NCI-H1105 (cell line): ENCODE measurements at regions not wholly inside any gene's neighbourhood (a gene's known extent, or its start where the extent isn't known, plus 50 kb on each side); places are given as distances from the start of the nearest gene placed in this dataset.
"Not testable (repeated sequence)": the region's sequence is repeated elsewhere in the genome, so short reads cannot be mapped to it uniquely, and the experiment has no call there.

Experiments
- DNase-seq: peaks from one replicate; lab custom pipeline; 2025; lab: John Stamatoyannopoulos, UW

DNA sequence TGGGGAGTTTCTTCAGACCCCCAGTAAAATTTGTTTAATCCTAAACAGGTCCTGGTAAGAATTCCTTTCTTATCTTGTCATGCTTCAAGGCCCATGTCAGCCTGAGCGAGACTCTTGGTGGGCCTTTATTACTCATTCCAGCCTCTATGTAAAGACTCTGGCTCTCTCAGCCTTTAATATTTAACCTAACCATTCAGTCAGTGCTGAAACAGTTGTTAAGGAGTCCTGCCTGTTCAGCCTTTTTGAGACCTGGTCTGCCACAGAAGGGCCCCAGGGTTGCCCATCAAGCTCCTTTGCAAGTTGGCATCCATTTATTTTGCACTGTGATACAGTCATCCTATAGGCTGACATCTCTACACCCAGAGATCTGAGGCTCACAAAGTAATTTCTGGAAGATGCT is 107.7 kb upstream of the VANGL1 start:
- DNase-seq: no peak

DNA sequence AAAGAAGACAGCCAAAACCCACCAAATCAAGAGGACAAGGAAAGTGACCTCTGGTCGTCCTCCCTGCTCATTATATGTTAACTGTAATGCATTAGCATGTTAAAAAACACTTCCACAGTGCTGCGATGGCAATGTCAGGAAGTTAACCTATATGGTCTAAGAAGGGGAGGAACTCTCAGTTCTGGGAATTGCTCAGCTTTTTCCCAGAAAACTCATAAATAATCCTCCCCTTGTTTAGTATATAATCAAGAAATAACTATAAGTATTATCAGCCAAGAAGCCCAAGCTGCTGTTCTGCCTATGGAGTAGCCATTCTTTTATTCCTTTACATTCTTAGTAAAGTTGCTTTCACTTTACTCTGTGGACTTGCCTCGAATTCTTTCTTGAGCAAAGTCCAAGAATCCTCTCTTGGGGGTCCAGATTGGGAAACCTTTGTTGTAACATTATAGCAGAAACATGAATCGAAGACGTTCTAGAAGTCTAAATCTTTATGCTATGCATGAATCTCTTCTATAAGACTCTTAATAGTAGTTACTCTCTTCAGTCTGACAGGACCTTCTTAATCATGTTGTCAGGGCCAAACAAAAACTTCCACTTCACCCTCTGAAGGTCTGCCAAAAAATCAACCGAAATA is 110.0 kb upstream of the VANGL1 start:
- DNase-seq: no peak

DNA sequence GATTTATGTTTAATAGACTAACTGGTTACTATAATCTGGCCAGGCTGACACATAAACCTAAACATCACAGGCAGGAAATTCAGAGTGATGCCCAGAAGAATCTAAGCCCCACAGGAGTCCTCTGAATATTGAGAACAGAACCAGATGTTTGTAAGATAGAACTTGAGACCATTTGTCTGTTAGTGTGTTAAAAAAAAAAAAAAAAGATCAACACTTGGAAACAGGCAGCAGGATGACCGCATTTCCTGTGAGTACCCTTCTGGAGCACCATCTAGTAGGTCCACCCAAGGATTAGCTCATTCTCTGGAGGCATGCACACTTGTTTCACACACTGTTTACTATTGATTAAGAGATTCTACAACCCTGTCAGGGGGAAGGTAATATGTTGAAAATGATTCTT is 111.4 kb upstream of the VANGL1 start:
- no peak for DNase-seq

DNA sequence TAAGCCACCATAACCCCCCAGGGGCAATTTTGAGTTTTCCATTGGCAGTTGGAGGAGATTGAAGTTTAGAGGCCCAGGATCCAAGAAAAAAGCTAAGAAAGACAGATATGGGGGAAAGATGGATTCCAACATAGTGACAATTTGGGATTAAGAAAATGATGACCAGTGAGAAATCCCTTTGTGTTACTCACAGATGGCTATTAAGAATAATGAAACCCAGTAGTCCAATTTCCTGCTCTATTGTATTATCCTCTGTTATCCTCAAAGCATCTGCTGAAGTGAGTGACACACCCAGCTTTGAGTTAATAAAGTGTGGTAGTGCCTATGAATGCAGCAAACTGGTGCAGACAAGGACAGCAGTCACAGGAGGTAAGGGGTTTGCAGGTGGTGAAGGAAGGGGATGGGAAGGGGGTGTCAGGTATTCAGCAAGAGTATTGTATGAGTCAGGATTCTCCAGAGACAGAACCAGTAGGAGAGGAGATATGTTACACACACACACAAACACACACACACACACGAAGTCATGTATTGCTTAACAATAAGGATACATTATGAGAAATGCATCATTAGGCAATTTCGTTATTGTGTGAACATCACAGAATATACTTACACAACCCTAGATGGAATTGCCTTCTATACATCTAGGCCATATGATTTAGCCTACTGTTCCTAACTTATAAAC is 112.4 kb upstream of the VANGL1 start:
- DNase-seq: no peak

DNA sequence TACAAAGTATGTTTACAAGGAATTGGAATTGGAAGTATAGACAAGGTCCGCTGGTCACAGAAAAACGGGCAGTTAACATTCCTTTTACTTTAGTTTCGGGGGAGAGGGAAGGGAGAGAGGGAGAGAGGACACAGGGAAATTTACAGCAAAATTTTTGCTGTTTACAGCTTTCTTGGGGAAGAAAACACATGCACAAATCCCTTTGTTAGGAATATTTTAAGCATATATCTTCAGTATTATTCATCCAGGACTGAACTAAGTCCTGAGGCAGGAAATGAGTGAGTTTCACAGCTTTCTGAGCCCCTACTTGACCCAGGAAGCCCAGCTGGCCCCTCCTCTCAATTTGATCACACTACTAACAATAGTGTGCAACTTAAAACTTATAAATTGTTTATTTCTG is 113.4 kb upstream of the VANGL1 start:
- DNase-seq: not testable (repeated sequence)

DNA sequence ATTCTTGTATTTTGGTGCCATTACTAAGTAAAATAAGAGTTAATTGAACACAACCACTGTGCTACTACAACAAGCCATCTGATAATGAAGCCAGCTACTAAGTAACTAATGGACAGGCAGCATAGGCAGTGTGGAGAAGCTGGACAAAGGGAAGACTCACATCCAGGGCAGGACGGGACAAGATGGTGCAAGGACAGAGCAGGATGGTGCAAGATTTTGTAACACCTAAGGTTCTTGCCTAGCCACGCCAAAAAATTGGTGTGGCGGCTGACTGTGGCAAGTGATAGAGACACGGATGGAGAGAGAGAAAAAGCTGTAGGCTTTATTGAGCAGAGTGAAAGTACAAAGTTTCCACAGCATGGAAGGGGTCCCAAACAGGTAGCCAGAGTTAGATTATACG is 114.0 kb upstream of the VANGL1 start:
- DNase-seq: no peak

DNA sequence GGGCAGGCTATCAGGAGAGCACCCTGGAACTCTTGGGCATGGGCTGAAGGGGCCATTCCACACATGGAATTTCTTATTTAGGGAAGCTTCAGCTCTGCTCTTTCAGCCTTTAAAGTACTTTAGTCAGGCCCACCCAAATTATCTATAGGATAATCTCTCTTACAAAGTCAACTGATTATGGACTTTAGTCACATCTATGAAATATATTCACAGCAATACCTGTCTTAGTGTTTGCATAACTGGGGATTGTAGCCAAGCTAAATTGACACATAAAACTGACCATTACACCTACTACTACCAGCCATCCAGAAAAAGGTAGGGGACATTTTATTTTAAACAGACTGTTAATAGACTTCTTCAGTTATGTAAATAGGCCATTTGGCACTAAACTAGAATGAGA is 114.9 kb upstream of the VANGL1 start:
- DNase-seq: no peak

DNA sequence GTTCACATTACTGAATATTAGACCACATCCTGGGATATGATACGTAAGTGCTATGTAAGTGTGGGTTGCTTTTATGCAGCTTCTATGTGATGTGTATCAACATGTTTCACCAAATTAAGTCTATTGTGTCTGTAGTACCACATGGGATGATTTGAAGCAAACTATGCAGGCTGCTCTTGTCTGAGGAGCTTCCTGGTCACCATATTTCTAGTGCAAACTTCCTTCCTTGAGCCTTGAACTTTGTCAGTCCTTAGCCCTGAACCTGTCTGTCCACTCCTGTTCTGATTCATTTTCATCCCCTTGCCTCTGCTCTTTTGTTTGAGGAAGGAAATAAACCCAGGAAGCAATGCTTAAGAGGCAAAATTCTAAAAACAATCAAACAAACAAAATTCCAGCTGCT is 117.5 kb upstream of the VANGL1 start:
- DNase-seq: no peak

DNA sequence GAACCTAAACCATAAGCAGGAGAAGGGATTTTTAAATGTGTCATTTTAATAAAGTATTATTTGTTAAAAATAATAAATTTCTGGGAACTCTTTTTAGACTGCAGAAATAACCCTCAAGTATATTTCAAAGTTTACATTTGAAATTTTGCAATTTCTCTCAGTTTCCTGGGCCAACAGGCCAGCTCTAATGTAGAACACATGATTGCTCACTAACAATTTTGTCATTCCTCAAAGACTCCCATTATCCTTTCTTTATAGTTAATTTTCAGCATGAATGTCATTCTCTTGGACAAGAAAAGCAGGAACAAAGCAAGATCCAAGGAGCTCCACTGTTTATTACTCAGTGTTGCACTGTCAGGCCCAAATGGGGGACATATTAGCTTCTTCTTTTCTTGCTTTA is 119.4 kb upstream of the VANGL1 start:
- DNase-seq: no peak

DNA sequence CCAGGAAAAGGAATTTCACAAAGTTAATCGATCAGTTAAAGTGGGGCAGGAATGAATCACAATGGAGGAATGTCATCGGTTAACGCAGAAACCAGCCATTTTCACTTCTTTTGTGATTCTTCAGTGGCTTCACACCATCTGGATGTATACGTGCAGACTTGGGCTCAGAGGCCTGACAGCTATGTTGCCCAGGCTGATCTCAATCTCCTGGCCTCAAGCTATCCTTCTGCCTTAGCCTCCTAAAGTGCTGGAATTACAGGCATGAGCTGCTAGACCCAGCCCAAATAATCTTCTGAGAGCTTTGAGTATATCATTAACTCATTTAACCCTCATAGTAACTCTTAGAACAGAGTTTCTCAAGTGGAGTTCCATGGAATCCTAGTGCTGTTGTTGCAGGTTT is 126.5 kb upstream of the VANGL1 start:
- no peak for DNase-seq

DNA sequence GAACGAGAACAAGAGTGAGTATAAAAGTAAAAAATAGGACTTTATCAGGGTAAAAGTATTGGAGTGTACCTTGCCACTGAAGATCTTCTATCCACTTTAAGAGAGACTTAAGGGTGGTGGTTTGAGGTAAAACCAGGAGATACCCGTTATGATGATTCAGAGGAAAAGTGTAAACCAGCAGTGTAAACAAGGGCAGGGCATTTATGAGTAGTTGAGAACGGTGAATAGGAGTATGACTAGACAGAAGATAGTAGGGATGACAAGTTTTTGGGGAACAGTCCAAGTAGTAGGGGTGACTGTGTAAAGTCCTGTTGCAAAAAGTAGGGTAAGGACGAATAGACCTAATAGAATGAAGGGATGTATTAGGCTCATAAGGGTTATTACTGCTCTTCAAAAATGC is 131.5 kb upstream of the VANGL1 start:
- not testable (repeated sequence) for DNase-seq

DNA sequence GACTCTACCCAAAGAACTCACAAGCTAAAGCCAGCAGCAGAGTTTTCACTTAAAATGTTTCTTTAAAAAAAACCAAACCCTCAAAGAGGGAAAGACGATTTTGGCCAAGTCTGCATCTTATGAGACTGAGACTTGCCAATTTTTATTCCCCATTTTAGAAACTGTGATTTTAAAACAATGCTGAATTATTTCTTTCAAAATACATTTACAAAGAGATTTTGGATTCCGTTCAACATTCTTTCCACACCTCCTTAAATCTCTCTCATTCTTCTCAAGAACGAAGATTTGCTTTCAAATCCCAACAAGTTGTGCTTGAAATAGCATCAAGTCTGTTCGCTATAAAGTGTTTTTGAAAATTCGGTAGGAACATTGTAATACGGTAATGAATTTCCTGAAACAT is 133.9 kb upstream of the VANGL1 start:
- no peak for DNase-seq

DNA sequence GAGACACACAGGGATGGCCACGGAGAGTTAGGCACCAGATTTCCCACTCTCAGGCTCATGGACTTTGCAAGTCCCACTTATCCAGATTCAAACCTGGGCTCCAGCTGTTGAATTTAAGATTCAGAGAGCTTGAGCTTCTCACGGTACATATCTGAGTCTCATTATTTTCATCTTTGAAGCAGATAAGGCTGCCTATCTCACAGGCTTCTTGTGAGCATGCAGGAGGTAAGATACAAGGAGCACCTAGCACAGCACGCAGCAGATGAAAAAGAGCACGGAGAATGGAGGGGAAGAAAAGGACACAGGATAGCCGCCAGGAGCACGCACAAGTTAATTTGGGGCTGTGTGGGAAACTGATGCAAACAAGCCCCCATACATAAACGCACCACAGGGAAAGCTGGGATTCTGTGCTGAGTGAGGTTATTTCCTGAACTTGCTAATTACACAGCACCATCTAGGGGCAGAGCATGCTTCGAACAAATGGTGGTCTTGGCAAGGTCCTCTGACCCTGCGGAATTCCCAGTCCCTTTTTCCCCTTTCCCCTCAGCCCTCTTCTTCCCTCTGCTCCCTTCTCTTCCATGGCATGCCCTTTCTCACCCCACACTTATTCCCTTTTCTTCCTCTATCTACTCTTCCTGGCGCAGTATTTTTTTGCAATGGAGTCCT is 134.7 kb upstream of the VANGL1 start:
- no peak for DNase-seq

DNA sequence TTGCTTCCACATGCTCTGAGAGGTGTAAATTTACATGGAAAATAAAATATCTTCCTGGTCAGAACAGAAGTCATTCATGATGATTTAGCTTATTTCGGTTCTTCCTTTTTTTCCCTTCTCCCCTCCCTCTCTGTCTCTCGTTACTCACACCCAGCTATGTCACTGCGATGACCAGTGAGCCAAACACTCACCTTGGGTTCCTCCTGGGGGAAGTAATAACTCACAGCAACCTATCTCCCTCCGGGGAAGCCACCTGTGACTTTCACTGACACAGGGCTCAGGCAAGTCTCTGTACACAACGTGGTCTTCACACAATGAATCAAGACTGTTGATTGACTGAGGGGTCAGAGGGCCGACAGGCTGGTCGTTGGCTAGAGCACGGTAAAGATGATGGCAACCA is 135.3 kb upstream of the VANGL1 start:
- no peak for DNase-seq

DNA sequence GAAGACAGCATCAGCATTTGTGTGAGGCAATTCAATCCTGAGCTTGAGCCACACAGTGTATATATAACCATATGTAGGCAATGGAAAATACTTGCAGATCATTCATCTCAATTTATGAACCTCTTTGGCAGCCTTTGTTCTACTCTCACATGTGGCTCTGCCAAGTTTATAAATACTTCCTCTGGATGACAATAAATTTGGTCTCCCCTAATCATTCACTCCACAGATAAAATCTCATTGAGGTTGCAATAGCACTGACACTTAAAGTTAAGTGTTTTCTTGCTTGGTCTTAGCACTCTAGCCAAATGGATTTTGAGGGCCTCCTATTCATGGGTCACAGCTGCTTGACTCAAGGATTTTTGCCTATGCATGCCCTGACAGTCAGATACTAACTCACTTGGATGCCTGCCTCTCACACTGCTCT is 136.6 kb upstream of the VANGL1 start:
- peak; percentile 97 for DNase-seq

DNA sequence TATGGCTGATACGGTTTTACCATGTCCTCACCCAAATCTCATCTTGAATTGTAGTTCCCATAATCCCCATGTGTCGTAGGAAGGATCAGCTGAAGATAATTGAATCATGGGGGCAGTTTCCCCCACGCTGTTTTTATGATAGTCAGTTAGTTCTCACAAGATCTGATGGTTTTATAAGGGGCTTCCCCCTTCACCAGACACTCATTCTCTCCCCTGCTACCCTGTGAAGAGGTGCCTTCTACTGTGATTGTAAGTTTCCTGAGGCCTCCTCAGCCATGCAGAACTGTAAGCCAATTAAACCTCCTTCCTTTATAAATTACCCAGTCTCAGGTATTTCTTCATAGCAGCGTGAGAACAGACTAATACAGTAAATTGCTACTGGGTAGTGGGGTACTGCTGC is 139.6 kb upstream of the VANGL1 start:
- DNase-seq: not testable (repeated sequence)

DNA sequence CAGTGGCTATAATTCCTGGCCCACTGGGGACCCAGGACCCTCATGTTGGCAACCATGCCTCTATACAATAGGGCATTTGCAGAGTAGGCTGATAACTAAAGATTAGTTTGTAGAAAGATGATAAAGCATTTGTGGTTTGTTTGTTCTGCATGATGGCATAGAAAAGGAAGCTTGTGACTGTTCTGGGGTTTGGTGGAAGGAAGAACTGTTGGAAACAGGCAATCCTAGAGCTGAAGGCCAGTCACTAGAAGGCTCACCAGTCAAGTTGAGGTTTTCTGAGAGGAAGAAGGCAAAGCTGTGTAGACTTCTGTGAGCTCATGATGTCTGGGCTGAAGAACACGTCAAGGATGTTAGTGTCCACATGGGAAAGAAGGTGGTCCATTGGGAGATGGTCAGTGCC is 140.3 kb upstream of the VANGL1 start:
- no peak for DNase-seq

DNA sequence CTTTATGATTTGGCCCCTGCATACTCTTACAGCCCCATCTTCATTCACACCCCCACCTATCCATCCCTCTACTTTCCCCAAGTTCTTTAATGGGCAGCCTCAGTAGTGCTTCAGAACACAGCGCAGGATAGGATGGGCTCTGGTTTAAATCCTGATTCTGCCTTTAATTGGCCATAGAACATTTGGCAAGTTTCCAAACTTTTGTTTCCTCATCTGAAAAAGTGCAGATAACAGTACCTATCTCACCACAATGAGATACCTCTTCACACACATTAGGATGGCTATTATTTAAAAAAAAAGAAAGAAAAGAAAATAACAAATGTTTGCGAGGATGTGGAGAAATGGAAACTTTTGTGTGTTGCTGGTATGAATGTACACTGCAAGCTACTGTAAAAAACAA is 142.5 kb upstream of the VANGL1 start:
- DNase-seq: no peak

DNA sequence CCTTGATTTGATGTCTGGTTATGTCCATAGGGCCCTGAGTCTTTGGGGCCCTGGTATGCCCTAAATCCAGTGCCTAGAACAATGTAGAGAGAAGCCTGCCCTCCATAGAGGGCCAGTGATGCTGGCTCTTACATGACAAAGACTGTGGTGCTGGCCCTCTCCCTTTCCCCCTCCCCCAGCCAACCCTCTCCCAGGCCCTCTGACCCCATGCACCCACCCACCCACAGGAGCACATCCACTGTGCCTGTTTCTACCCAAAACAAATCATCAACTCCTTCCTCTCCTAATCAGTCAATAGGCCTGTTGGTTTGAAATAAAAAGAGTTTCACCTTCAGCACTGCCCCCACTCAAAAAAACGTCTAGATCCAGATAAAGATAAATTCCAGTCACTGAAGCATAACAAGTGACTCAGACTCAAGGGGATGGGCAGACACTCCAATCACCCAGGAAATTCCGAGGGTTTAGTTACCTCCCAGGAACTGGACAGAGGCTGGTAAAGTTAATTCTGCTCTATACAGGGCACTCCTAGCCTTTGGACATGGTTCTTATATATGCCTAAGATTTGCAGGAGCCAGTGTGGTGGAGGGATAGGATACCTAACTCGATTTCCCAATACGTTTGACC is 144.8 kb upstream of the VANGL1 start:
- DNase-seq: no peak

DNA sequence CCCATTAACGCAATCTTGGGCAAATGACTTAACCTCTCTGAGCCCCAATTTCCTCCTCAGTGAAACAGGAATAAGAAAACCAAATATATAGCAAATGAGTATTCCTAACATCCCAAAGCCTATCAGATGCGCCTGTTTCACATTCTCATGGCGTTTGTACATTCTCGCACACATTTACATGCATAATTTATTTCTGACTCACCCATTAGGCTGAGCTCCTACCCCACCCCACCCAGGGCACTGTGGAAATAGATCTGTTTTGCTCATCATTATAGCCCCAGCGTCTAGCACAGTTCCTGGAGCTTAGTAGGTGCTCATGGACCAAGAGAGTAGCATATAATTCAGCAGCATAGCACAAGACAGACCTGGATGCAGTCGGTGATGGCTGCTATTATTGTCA is 146.1 kb upstream of the VANGL1 start:
- DNase-seq: no peak

DNA sequence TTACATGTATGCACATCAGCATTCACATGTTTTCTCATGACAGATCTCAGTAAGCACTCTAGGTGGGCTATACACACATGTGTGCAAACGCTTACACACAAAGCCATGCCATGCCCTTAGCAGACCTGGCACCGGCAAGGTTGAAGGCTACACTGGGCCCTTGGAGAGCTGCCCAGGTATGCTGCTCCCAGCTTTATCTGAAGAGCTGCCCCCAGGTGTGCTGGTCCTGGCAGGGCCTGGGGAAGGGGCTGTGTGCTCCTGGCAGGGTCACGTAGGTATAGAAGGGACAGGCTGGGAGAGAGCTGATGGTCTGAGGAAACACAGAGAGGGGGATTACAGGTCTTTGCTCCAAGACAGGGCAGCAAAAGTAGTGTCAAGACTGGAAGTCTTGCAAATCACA is 146.7 kb upstream of the VANGL1 start:
- DNase-seq: no peak

DNA sequence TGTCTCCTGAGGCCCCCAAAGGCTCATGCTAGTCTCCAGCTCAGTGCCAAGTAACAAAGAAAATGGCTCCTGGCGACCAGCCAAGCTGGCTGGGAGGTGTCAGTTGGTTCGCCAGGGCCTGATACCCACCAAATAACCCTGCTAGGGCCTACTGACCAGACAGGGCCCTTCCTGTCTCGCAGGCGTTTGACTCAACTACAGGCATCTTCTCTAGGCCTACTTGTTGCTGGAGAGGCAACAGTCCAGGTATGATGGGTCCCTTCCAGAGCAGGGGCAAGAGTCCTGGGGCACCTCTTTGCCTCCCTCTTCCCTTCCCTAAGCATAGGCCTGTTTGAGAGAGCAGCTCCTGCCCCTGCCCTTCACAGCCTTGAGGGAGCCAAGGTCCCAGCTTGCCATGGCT is 147.9 kb upstream of the VANGL1 start:
- DNase-seq: no peak

DNA sequence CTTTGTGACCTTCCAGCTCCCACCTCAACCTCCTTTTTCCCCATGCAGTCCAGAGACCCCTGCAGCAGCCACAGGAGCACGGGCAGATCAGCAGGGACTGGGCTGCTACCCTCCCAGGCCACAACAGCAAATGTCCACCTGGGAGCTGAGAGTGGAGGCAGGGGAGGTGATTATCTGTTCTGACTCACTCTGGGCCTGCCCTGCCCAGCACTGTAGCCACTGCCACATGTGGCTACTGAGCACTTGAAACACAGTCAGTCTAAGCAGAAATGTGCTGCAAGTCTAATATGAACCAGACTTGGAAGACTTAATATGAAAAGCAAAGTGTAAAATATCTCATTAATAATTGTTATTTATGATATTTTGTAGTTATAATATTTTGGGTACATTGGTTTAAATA is 148.9 kb upstream of the VANGL1 start:
- no peak for DNase-seq
